ENCODE measurements at regions not wholly inside any gene's neighbourhood (a gene's known extent, or its start where the extent isn't known, plus 50 kb on each side); places are given as distances from the start of the nearest gene placed in this dataset.

- no peak for TF ChIP-seq ZNF784 (CRISPR knock-in tag; IDR thresholded peaks at IDR 0.05; ENCODE audit: borderline replicate concordance)
- no peak for TF ChIP-seq ZNF501 (CRISPR knock-in tag; IDR thresholded peaks at IDR 0.05)
- no peak for TF ChIP-seq TBP (CRISPR knock-in tag; IDR thresholded peaks at IDR 0.05)
- TF ChIP-seq ZNF20 (CRISPR knock-in tag; IDR thresholded peaks at IDR 0.05): no peak
- TF ChIP-seq CTCF (CRISPR knock-in tag; IDR thresholded peaks at IDR 0.05): no peak
- no peak for TF ChIP-seq TBX2 (CRISPR knock-in tag; IDR thresholded peaks at IDR 0.05; ENCODE audit: borderline replicate concordance)
- TF ChIP-seq E2F1 (CRISPR knock-in tag; IDR thresholded peaks at IDR 0.05): no peak
- TF ChIP-seq EZH2 (conservative IDR thresholded peaks at IDR 0.05; ENCODE audit: low read depth, low read length): no peak
- TF ChIP-seq SPEN (CRISPR knock-in tag; IDR thresholded peaks at IDR 0.05; ENCODE audit: low read depth): no peak
- TF ChIP-seq SRF (IDR thresholded peaks at IDR 0.05; ENCODE audit: low read depth, low read length): no peak
- TF ChIP-seq RNF2 (conservative IDR thresholded peaks at IDR 0.05; ENCODE audit: low read depth): no peak
Measured at GRCh38 chr7:106568680-106569499, 92.1 kb downstream of the CCDC71L start.

Data from HepG2 (cell line).